VCaP (cell line): ENCODE measurements at regions not wholly inside any gene's neighbourhood (a gene's known extent, or its start where the extent isn't known, plus 50 kb on each side); places are given as distances from the start of the nearest gene placed in this dataset.

Experiments used
- H3K27ac ChIP-seq: fragments of 450-650 bp; 2 replicates; pipeline ENCODE4 v1.5.1; 2017
- CTCF ChIP-seq: fragments of 450-650 bp; conservative IDR thresholded peaks from 2 replicates; pipeline ENCODE4 v1.5.1; 2017; ENCODE audit warnings: mild to moderate bottlenecking, moderate library complexity

GRCh38 chr14:42480255-42480654 is 873.6 kb downstream of the LRFN5 start:
- H3K27ac ChIP-seq = no peak overlapping the region
- no peak for TF ChIP-seq CTCF

- TF ChIP-seq CTCF = no peak
- no peak overlapping the region for H3K27ac ChIP-seq
Measured at GRCh38 chr14:42475289-42475688, 868.6 kb downstream of the LRFN5 start.

- H3K27ac ChIP-seq = no peak overlapping the region
- TF ChIP-seq CTCF = no peak
Measured at GRCh38 chr14:42470427-42470719, 863.7 kb downstream of the LRFN5 start.

GRCh38 chr14:42469637-42470426 is 863.2 kb downstream of the LRFN5 start:
- H3K27ac ChIP-seq = no peak overlapping the region

GRCh38 chr14:42460673-42461072 is 854.0 kb downstream of the LRFN5 start:
- no peak for TF ChIP-seq CTCF
- H3K27ac ChIP-seq = no peak overlapping the region

More at GRCh38 chr14:42469637-42470426, 863.2 kb downstream of the LRFN5 start:
- TF ChIP-seq CTCF = no peak

GRCh38 chr14:42459171-42459685 is 852.6 kb downstream of the LRFN5 start:
- no peak for TF ChIP-seq CTCF
- H3K27ac ChIP-seq = no peak overlapping the region

- TF ChIP-seq CTCF = no peak
- no peak overlapping the region for H3K27ac ChIP-seq
Measured at GRCh38 chr14:42441615-42442014, 834.9 kb downstream of the LRFN5 start.
